Calu3 (cell line): ENCODE measurements at regions not wholly inside any gene's neighbourhood (a gene's known extent, or its start where the extent isn't known, plus 50 kb on each side); places are given as distances from the start of the nearest gene placed in this dataset.

ENCODE experiments used
- BruUV-seq: library from RNA; stranded (reverse); fragments of 400-500 nt; replicated peaks from 2 replicates; lab custom pipeline; 2021; lab: Mats Ljungman, UMichigan
- CTCF ChIA-PET: fragments of 300-600 bp; sonication (Branson Sonifier 250); formaldehyde crosslinking; loops from one replicate; lab custom pipeline; 2022; ENCODE audit warnings: antibody characterized with exemption; lab: Charles Lee
- DNase-seq: peaks from one replicate; pipeline ENCODE4 v3.0.0; 2022
- H3K27ac Mint-ChIP-seq: one replicate; pipeline ENCODE4 v1.8.0; 2022; ENCODE audit warnings: mixed read lengths; ENCODE audit not compliant: unreplicated experiment
- H3K27me3 Mint-ChIP-seq: one replicate; pipeline ENCODE4 v1.8.0; 2022; ENCODE audit warnings: mixed read lengths; ENCODE audit not compliant: unreplicated experiment
- H3K36me3 Mint-ChIP-seq: one replicate; pipeline ENCODE4 v1.8.0; 2022; ENCODE audit warnings: mild to moderate bottlenecking, moderate library complexity, mixed read lengths; ENCODE audit not compliant: insufficient read depth, unreplicated experiment
- H3K4me1 Mint-ChIP-seq: one replicate; pipeline ENCODE4 v1.8.0; 2022; ENCODE audit warnings: mild to moderate bottlenecking, low read depth, mixed read lengths; ENCODE audit not compliant: unreplicated experiment
- H3K4me3 Mint-ChIP-seq: one replicate; pipeline ENCODE4 v1.8.0; 2022; ENCODE audit warnings: mild to moderate bottlenecking, low read depth, moderate library complexity, mixed read lengths; ENCODE audit not compliant: unreplicated experiment
- H3K9me3 Mint-ChIP-seq: one replicate; pipeline ENCODE4 v1.8.0; 2022; ENCODE audit warnings: low read depth, mixed read lengths; ENCODE audit not compliant: unreplicated experiment
- CTCF ChIP-seq: fragments of 200-600 bp; IDR thresholded peaks from one replicate; pipeline ENCODE4 v1.8.0; 2022; ENCODE audit warnings: antibody characterized with exemption; ENCODE audit not compliant: unreplicated experiment
- intact Hi-C: fragments of 100-400 bp; cut with micrococcal nuclease; formaldehyde crosslinking; loops from one replicate; pipeline ENCODE4 v1.10.0; 2022; ENCODE audit not compliant: unreplicated experiment

GRCh38 chr1:212500351-212500750, 67.6 kb downstream of the NENF start:
- no peak overlapping the region for H3K27ac Mint-ChIP-seq
- H3K9me3 Mint-ChIP-seq = peaks cover 3% of the 10 kb centered on the region
- peaks cover 19% of the 10 kb centered on the region for H3K4me1 Mint-ChIP-seq
- intact Hi-C loops = no loop called here
- peaks cover 18% of the 10 kb centered on the region for H3K27me3 Mint-ChIP-seq
- no TSS peak for BruUV-seq
- DNase-seq = no peak
- CTCF ChIA-PET = no interaction called here
- no peak for TF ChIP-seq CTCF
- peaks cover 6% of the 10 kb centered on the region for H3K36me3 Mint-ChIP-seq
- H3K4me3 Mint-ChIP-seq = no peak overlapping the region

- CTCF ChIA-PET = no interaction called here
- Mint-ChIP-seq H3K4me1 (peaks cover 19% of the 10 kb centered on the region), H3K4me3 (no peak overlapping the region), H3K36me3 (peaks cover 6% of the 10 kb centered on the region), H3K9me3 (peaks cover 3% of the 10 kb centered on the region), H3K27ac (no peak overlapping the region), H3K27me3 (peaks cover 13% of the 10 kb centered on the region)
- TF ChIP-seq CTCF = no peak
- intact Hi-C loops = no loop called here
- no peak for DNase-seq
- BruUV-seq = no TSS peak
These were observed 68.3 kb downstream of the NENF start for GRCh38 chr1:212500983-212501382.

GRCh38 chr1:212503714-212504113, 71.0 kb downstream of the NENF start:
- H3K9me3 Mint-ChIP-seq = peaks cover 3% of the 10 kb centered on the region
- CTCF ChIA-PET = interaction anchor here (0.7 to 1.1 kb wide), 2 partner anchors 12 to 299 kb away, joined by 3 read pairs; no protein-coding TSS in a partner anchor
- peaks cover 8% of the 10 kb centered on the region for H3K4me1 Mint-ChIP-seq
- no peaks in the 10 kb centered on the region for H3K27me3 Mint-ChIP-seq
- H3K27ac Mint-ChIP-seq = no peak overlapping the region
- intact Hi-C loops = no loop called here
- no TSS peak for BruUV-seq
- TF ChIP-seq CTCF = no peak
- H3K36me3 Mint-ChIP-seq = no peaks in the 10 kb centered on the region
- H3K4me3 Mint-ChIP-seq = no peak overlapping the region
- no peak for DNase-seq

GRCh38 chr1:212504171-212504803, 71.6 kb downstream of the NENF start:
- H3K27me3 Mint-ChIP-seq = no peaks in the 10 kb centered on the region
- DNase-seq = no peak
- no TSS peak for BruUV-seq

More at GRCh38 chr1:212504171-212504803, 71.6 kb downstream of the NENF start:
- intact Hi-C loops = no loop called here
- Mint-ChIP-seq H3K27ac (no peak overlapping the region), H3K36me3 (no peaks in the 10 kb centered on the region), H3K4me1 (peaks cover 2% of the 10 kb centered on the region), H3K4me3 (no peak overlapping the region), H3K9me3 (peaks cover 7% of the 10 kb centered on the region)
- TF ChIP-seq CTCF = no peak
- CTCF ChIA-PET = interaction anchor here (1.0 to 1.1 kb wide), 2 partner anchors 12 to 14 kb away, joined by 3 read pairs; no protein-coding TSS in a partner anchor
